ENCODE measurements at regions not wholly inside any gene's neighbourhood (a gene's known extent, or its start where the extent isn't known, plus 50 kb on each side); places are given as distances from the start of the nearest gene placed in this dataset.

- TF ChIP-seq CTCF (IDR thresholded peaks at IDR 0.05) (no peak), EZH2 (IDR thresholded peaks at IDR 0.05; ENCODE audit: borderline replicate concordance, insufficient read depth, low read depth, low read length, poor library complexity, severe bottlenecking) (no peak)
Measured at GRCh38 chr4:152195888-152196287, 340.0 kb downstream of the FBXW7 start.

Measured in B cell (primary cell).